Panc1 (cell line): ENCODE measurements at regions not wholly inside any gene's neighbourhood (a gene's known extent, or its start where the extent isn't known, plus 50 kb on each side); places are given as distances from the start of the nearest gene placed in this dataset.
"Not testable (repeated sequence)": the region's sequence is repeated elsewhere in the genome, so short reads cannot be mapped to it uniquely, and the experiment has no call there.

ENCODE experiments used
- ATAC-seq: fragments of 200-7000 bp; cut with Tn5 transposase; 2 replicates; pipeline ENCODE4 v1.9.1; 2020; ENCODE audit warnings: mild to moderate bottlenecking, moderate library complexity
- BruUV-seq: library from RNA; stranded (reverse); fragments of 400-500 nt; replicated peaks from 2 replicates; lab custom pipeline; 2021; lab: Mats Ljungman, UMichigan
- CTCF ChIA-PET: fragments of 300-600 bp; sonication (Branson Sonifier 250); formaldehyde crosslinking; loops from one replicate; lab custom pipeline; 2022; ENCODE audit warnings: antibody characterized with exemption; lab: Charles Lee
- POLR2A ChIA-PET: fragments of 300-600 bp; sonication (Branson Sonifier 250); formaldehyde crosslinking; loops from one replicate; lab custom pipeline; 2022; ENCODE audit warnings: antibody characterized with exemption; lab: Charles Lee
- DNase-seq: peaks from one replicate; pipeline ENCODE4 v3.0.0-alpha.2; 2010; ENCODE audit warnings: low read depth, low spot score
- H3K27ac ChIP-seq: 2 replicates; pipeline ENCODE4 v1.5.1; 2011; ENCODE audit warnings: mild to moderate bottlenecking, low read length, inconsistent platforms
- H3K27me3 ChIP-seq: fragments of 200-500 bp; sonication (Bioruptor generic); 2 replicates; pipeline ENCODE4 v1.6.0; 2014; ENCODE audit warnings: low read length, inconsistent platforms; ENCODE audit not compliant: control insufficient read depth, insufficient read depth
- H3K36me3 ChIP-seq: fragments of 200-500 bp; sonication (Bioruptor generic); 2 replicates; pipeline ENCODE4 v1.5.1; 2014; ENCODE audit warnings: inconsistent platforms, mild to moderate bottlenecking, low read length, moderate library complexity; ENCODE audit not compliant: control insufficient read depth, insufficient read depth
- H3K4me1 ChIP-seq: 2 replicates; pipeline ENCODE4 v1.5.1; 2011; ENCODE audit warnings: inconsistent platforms, mild to moderate bottlenecking, low read length, moderate library complexity; ENCODE audit not compliant: control insufficient read depth, insufficient read depth
- H3K4me3 ChIP-seq, 2 experiments: 2 replicates each; pipeline ENCODE4 v1.5.1; 2011 to 2012; ENCODE audit warnings: low read depth in 2 of 2, low read length in 2 of 2, mild to moderate bottlenecking in 2 of 2, inconsistent platforms in 1 of 2, moderate library complexity in 1 of 2
- H3K9me3 ChIP-seq: fragments of 200-500 bp; sonication (Bioruptor generic); 2 replicates; pipeline ENCODE4 v1.5.1; 2014; ENCODE audit warnings: low read depth, mild to moderate bottlenecking, inconsistent platforms, low read length, moderate library complexity; ENCODE audit not compliant: control insufficient read depth, insufficient read depth
- CTCF ChIP-seq: fragments of 450-650 bp; IDR thresholded peaks from 2 replicates; pipeline ENCODE4 v1.5.1; 2017; ENCODE audit warnings: mild to moderate bottlenecking
- POLR2AphosphoS5 ChIP-seq: IDR thresholded peaks from 2 replicates; pipeline ENCODE4 v1.6.1; 2012; ENCODE audit warnings: mild to moderate bottlenecking, low read depth, low read length, moderate library complexity
- REST ChIP-seq, 2 experiments: IDR thresholded peaks; 2 replicates each; pipeline ENCODE4 v1.6.1; 2011 to 2012; ENCODE audit warnings: low read depth in 2 of 2, control low read depth in 1 of 2, low read length in 1 of 2, mild to moderate bottlenecking in 1 of 2, moderate library complexity in 1 of 2; ENCODE audit not compliant: insufficient read depth in 1 of 2
- SIN3A ChIP-seq: IDR thresholded peaks from 2 replicates; pipeline ENCODE4 v1.6.1; 2012; ENCODE audit warnings: low read depth, mild to moderate bottlenecking, low read length, moderate library complexity, borderline replicate concordance; ENCODE audit not compliant: insufficient read depth
- TCF7L2 ChIP-seq: IDR thresholded peaks from 2 replicates; pipeline ENCODE4 v1.6.1; 2011; ENCODE audit warnings: mild to moderate bottlenecking, low read depth, low read length, inconsistent platforms
- in situ Hi-C: cut with HindIII; loops from 2 replicates; pipeline ENCODE4 v1.10.0; 2016; ENCODE audit warnings: low sequenced_read_pairs, low pct_unique_long_range_greater_than_20kb
- intact Hi-C: fragments of 100-400 bp; cut with micrococcal nuclease; formaldehyde crosslinking; loops from one replicate; pipeline ENCODE4 v1.10.0; 2022; ENCODE audit not compliant: unreplicated experiment

- H3K4me1 ChIP-seq, POLR2A ChIA-PET, H3K9me3 ChIP-seq, DNase-seq, H3K4me3 ChIP-seq, in situ Hi-C loops, BruUV-seq, H3K27ac ChIP-seq, CTCF ChIA-PET, ATAC-seq, H3K27me3 ChIP-seq, intact Hi-C loops, H3K36me3 ChIP-seq: not testable (repeated sequence)
Measured at GRCh38 chr20:26309720-26310119, 613.1 kb upstream of the ZNF337 start.

- Histone ChIP-seq H3K27me3 (no peaks in the 10 kb centered on the region), H3K27ac (no peak overlapping the region), H3K36me3 (no peaks in the 10 kb centered on the region), H3K9me3 (no peaks in the 10 kb centered on the region), H3K4me1 (no peaks in the 10 kb centered on the region), H3K4me3 (no peak overlapping the region)
- no peak for TF ChIP-seq CTCF
- no peak for TF ChIP-seq POLR2AphosphoS5
- no peak for TF ChIP-seq SIN3A
- TF ChIP-seq REST (IDR thresholded peaks at IDR 0.05; ENCODE audit: insufficient read depth in 1 of 2, low read depth in 2 of 2, low read length in 1 of 2), result no peak
- TF ChIP-seq TCF7L2, result no peak
- POLR2A ChIA-PET, result no interaction called here
- no TSS peak for BruUV-seq
- DNase-seq, result no peak
- intact Hi-C loops (no loop called here), in situ Hi-C loops (no loop called here)
- CTCF ChIA-PET, result no interaction called here
- no peak for ATAC-seq
Measured at GRCh38 chr20:26308961-26309360, 612.3 kb upstream of the ZNF337 start.

GRCh38 chr20:26295006-26295405 is 598.4 kb upstream of the ZNF337 start:
- BruUV-seq, result no TSS peak
- intact Hi-C loops, result no loop called here
- ATAC-seq (no peak), DNase-seq (no peak)
- no peak overlapping the region for H3K4me3 ChIP-seq
- no peaks in the 10 kb centered on the region for H3K27me3 ChIP-seq
- CTCF ChIA-PET, result no interaction called here
- TF ChIP-seq POLR2AphosphoS5, result no peak
- TF ChIP-seq TCF7L2, result no peak
- TF ChIP-seq CTCF, result no peak
- TF ChIP-seq SIN3A, result no peak
- TF ChIP-seq REST (IDR thresholded peaks at IDR 0.05; ENCODE audit: insufficient read depth in 1 of 2, low read depth in 2 of 2, low read length in 1 of 2), result no peak
- no peaks in the 10 kb centered on the region for H3K9me3 ChIP-seq
- H3K27ac ChIP-seq, result no peak overlapping the region
- H3K4me1 ChIP-seq, result no peaks in the 10 kb centered on the region
- no peaks in the 10 kb centered on the region for H3K36me3 ChIP-seq
- in situ Hi-C loops, result no loop called here
- POLR2A ChIA-PET, result no interaction called here
